ENCODE measurements at regions not wholly inside any gene's neighbourhood (a gene's known extent, or its start where the extent isn't known, plus 50 kb on each side); places are given as distances from the start of the nearest gene placed in this dataset.

GRCh38 chrX:1794586-1794985 lies 179.7 kb downstream of the ASMT start:
- DNase-seq (ENCODE audit: low spot score): no peak
- ATAC-seq: no peak
- Histone ChIP-seq H3K36me3 (replicated peaks in 1 of 2; ENCODE audit: control insufficient read depth in 1 of 2, insufficient read depth in 2 of 2, low read length in 2 of 2) (no peaks in the 10 kb centered on the region), H3K79me2 (ENCODE audit: insufficient read depth, low read length) (no peaks in the 10 kb centered on the region), H3K4me1 (ENCODE audit: insufficient read depth, low read length) (peaks cover 3% of the 10 kb centered on the region; the same call in 1 of the 2 replicates), H3K27me3 (ENCODE audit: control insufficient read depth in 1 of 2, insufficient read depth in 2 of 2, low read length in 2 of 2) (no peaks in the 10 kb centered on the region), H3K4me3 (replicated peaks in 1 of 3; ENCODE audit: insufficient read depth in 1 of 3, low read depth in 2 of 3, low read length in 3 of 3) (no peak overlapping the region), H2AFZ (ENCODE audit: low read length) (no peak overlapping the region), H3K4me2 (ENCODE audit: low read depth, low read length) (no peak overlapping the region), H3K9me3 (ENCODE audit: low read length) (no peaks in the 10 kb centered on the region), H3K9ac (ENCODE audit: insufficient read depth, low read depth, low read length) (no peak overlapping the region), H4K20me1 (ENCODE audit: insufficient read depth, low read length) (no peaks in the 10 kb centered on the region), H3K27ac (ENCODE audit: extremely low read length, insufficient read depth, low read length) (no peak overlapping the region)
- ChIA-PET POLR2A (no interaction called here), CTCF (ENCODE audit: low intra/inter-chr PET ratio, low total read pairs) (no interaction called here)
- no peak for TF ChIP-seq ZNF512 (CRISPR knock-in tag; IDR thresholded peaks at IDR 0.05)
- TF ChIP-seq KDM5B (CRISPR knock-in tag; IDR thresholded peaks at IDR 0.05; ENCODE audit: borderline replicate concordance): no peak
- no peak for TF ChIP-seq HBP1 (CRISPR knock-in tag; IDR thresholded peaks at IDR 0.05; ENCODE audit: low read depth)
- no peak for TF ChIP-seq ZNF136 (CRISPR knock-in tag; IDR thresholded peaks at IDR 0.05; ENCODE audit: low read depth)
- no peak for TF ChIP-seq ZNF770 (CRISPR knock-in tag; IDR thresholded peaks at IDR 0.05)
- no peak for TF ChIP-seq SOX6 (IDR thresholded peaks at IDR 0.05)
- TF ChIP-seq SOX6 (CRISPR knock-in tag; IDR thresholded peaks at IDR 0.05): no peak
- intact Hi-C loops (cut with micrococcal nuclease; ENCODE audit: unreplicated experiment): no loop called here
- in situ Hi-C loops (cut with HindIII; ENCODE audit: extremely low pct_ligation_motif_present, low pct_unique_long_range_greater_than_20kb): no loop called here
- no peak for FAIRE-seq
- BruUV-seq (replicated peaks): no TSS peak
- WGBS (ENCODE audit: low lambda C conversion rate): 55% methylated on average over 6 of the region's 9 CpGs

Measured in HepG2 (cell line).